Right atrium auricular region (tissue), 2 donors: ENCODE measurements at regions not wholly inside any gene's neighbourhood (a gene's known extent, or its start where the extent isn't known, plus 50 kb on each side); places are given as distances from the start of the nearest gene placed in this dataset.

ENCODE experiments used
- DNase-seq: peaks from one replicate; pipeline ENCODE4 v3.0.0-alpha.2; 2019; ENCODE audit warnings: low spot score
- H3K27ac ChIP-seq, 2 donors: fragments of 200-600 bp; sonication (generic); 1 replicate in 1 of 2; 2 replicates in 1 of 2; pipeline ENCODE4 v1.5.1; 2016 to 2019
- H3K27me3 ChIP-seq, 2 donors: fragments of 200-600 bp; sonication (generic); one replicate each; pipeline versions ENCODE4 v1.5.1 to v1.6.0; 2017 to 2019
- H3K36me3 ChIP-seq: fragments of 200-600 bp; sonication (generic); one replicate; pipeline ENCODE4 v1.5.1; 2016
- H3K4me1 ChIP-seq, 2 donors: fragments of 200-600 bp; sonication (generic); one replicate each; pipeline versions ENCODE4 v1.5.1 to v1.6.0; 2017 to 2019
- H3K4me3 ChIP-seq, 2 donors: fragments of 200-600 bp; sonication (generic); 1 replicate in 1 of 2; 2 replicates in 1 of 2; pipeline ENCODE4 v1.5.1; 2017 to 2019; ENCODE audit warnings: mild to moderate bottlenecking in 1 of 2, moderate library complexity in 1 of 2
- H3K9me3 ChIP-seq, 2 donors: fragments of 200-600 bp; sonication (generic); one replicate each; pipeline ENCODE4 v1.5.1; 2019
- CTCF ChIP-seq, 2 donors: fragments of 200-600 bp; sonication (generic); IDR thresholded peaks; one replicate each; pipeline ENCODE4 v1.5.1; 2019; ENCODE audit warnings: antibody characterized with exemption in 2 of 2

DNA sequence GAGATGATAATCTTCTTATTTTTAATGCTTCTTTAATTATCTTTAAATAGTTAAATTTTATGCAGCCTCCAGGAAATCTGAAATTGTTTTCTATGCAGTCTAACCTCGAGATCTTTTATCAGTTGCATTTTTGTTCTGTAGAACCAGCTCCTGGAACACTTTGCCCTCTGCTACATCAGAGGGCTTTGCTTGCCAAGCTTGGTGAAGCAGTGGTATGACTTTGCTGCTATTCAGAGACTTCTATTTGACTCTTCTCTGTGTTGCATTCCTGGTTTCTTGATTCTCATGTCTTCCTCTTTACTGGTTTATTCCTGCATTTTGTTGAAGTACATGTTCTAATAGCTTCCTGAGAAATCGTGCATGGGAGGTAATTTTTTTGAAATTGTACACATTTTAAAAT lies 163.7 kb upstream of the TMEM229A start:
- Histone ChIP-seq H3K4me1 (no peaks in the 10 kb centered on the region), H3K9me3 (no peaks in the 10 kb centered on the region), H3K4me3 (no peak overlapping the region), H3K36me3 (no peaks in the 10 kb centered on the region), H3K27me3 (no peaks in the 10 kb centered on the region), H3K27ac (no peak overlapping the region)
- no peak for DNase-seq
- TF ChIP-seq CTCF (IDR thresholded peaks at IDR 0.05) = no peak

DNA sequence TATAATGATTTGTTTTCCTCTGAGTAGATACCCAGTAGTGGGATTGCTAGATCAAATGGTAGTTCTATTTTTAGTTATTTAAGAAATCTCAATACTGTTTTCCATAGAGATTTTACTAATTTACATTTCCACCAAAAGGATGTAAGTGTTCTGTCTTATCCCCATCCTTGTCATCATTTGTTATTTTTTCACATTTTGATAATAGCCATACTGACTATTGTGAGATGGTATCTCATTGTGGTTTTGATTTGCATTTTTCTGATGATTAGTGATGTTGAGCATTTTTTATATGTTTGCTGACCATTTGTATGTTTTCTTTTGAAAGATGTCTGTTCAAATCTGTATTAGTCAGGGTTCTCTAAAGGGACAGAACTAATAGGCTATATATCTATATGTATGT lies 160.0 kb upstream of the TMEM229A start:
- Histone ChIP-seq H3K9me3 (no peaks in the 10 kb centered on the region), H3K4me1 (no peaks in the 10 kb centered on the region), H3K36me3 (no peaks in the 10 kb centered on the region), H3K27ac (no peak overlapping the region), H3K4me3 (no peak overlapping the region), H3K27me3 (no peaks in the 10 kb centered on the region)
- no peak for DNase-seq
- TF ChIP-seq CTCF (IDR thresholded peaks at IDR 0.05) = no peak

DNA sequence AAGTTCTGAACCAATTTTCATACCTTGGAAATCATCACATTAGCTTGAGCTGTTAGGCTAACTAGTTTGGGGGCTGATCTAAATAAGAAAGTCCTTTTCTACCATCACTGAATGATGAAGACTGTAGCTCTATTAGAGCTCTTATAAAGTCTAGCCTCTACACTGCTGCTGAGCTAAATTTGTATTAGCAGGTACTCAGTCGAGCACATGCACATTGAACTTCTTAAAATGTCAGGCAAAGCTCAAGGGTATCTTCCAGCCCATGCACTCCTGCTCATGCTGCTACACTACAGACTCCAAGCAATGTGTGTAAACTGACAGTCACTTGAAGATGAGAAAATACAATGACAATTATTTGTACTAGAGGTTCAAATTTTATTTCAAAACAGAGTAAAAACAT lies 158.8 kb upstream of the TMEM229A start:
- Histone ChIP-seq H3K4me3 (no peak overlapping the region), H3K9me3 (no peaks in the 10 kb centered on the region), H3K27ac (no peak overlapping the region), H3K27me3 (no peaks in the 10 kb centered on the region), H3K4me1 (no peaks in the 10 kb centered on the region), H3K36me3 (no peaks in the 10 kb centered on the region)
- no peak for DNase-seq
- TF ChIP-seq CTCF (IDR thresholded peaks at IDR 0.05) = no peak

GRCh38 chr7:124191030-124191429 lies 158.2 kb upstream of the TMEM229A start:
- no peak overlapping the region for H3K27ac ChIP-seq
- H3K36me3 ChIP-seq = no peaks in the 10 kb centered on the region
- no peaks in the 10 kb centered on the region for H3K9me3 ChIP-seq
- TF ChIP-seq CTCF (IDR thresholded peaks at IDR 0.05) = no peak
- no peaks in the 10 kb centered on the region for H3K4me1 ChIP-seq
- no peak overlapping the region for H3K4me3 ChIP-seq
- no peak for DNase-seq
- no peaks in the 10 kb centered on the region for H3K27me3 ChIP-seq

DNA sequence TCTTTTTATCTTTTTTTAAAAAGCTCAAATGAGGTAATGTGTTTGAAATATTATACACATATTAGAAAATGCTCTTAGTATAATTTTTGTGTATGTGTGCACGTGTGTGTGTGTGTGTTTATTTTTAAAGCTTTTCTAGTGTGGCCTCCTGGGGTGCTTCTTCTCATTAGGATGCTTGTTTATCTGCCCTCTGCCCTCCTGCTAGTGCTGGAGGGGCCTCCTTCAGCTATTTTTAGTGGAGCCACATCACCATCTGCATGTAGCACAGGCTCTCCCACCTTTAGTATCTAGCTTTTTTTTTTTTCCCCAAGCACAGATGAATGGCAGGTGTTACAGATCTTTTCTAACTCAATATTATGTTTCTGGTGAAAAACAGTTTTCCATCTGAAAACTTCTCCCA lies 155.7 kb upstream of the TMEM229A start:
- Histone ChIP-seq H3K4me1 (no peaks in the 10 kb centered on the region), H3K27me3 (no peaks in the 10 kb centered on the region), H3K27ac (no peak overlapping the region), H3K9me3 (no peaks in the 10 kb centered on the region), H3K4me3 (no peak overlapping the region), H3K36me3 (no peaks in the 10 kb centered on the region)
- DNase-seq = no peak
- TF ChIP-seq CTCF (IDR thresholded peaks at IDR 0.05) = no peak

GRCh38 chr7:124187962-124188361 lies 155.1 kb upstream of the TMEM229A start:
- H3K4me3 ChIP-seq = no peak overlapping the region
- TF ChIP-seq CTCF (IDR thresholded peaks at IDR 0.05) = no peak

More at GRCh38 chr7:124187962-124188361, 155.1 kb upstream of the TMEM229A start:
- DNase-seq = no peak
- Histone ChIP-seq H3K36me3 (no peaks in the 10 kb centered on the region), H3K4me1 (no peaks in the 10 kb centered on the region), H3K9me3 (no peaks in the 10 kb centered on the region), H3K27me3 (no peaks in the 10 kb centered on the region), H3K27ac (no peak overlapping the region)
